ENCODE measurements at regions not wholly inside any gene's neighbourhood (a gene's known extent, or its start where the extent isn't known, plus 50 kb on each side); places are given as distances from the start of the nearest gene placed in this dataset.
A peak's percentile ranks its signal among the peaks of the same experiment; 100 is the strongest.

GRCh38 chr12:24360461-24360860, 411.0 kb upstream of the SOX5 start:
- intact Hi-C loops (cut with DNase I; ENCODE audit: low total_unique reads), result no loop called here
- TF ChIP-seq POLR2A (IDR thresholded peaks at IDR 0.05), result no peak
- Histone ChIP-seq H3K36me3 (no peaks in the 10 kb centered on the region), H3K27ac (no peak overlapping the region), H3K4me1 (peaks cover 0 to 3% (median 0%) of the 10 kb centered on the region in 6 donors), H3K4me3 (no peak overlapping the region), H3K9me3 (no peaks in the 10 kb centered on the region), H3K27me3 (replicated peaks in 1 of 7) (no peaks in the 10 kb centered on the region)
- 61 to 77% (median 72%) methylated on average over 4 of the region's 4 CpGs for WGBS, 5 donors
- DNase-seq, result no peak

DNA sequence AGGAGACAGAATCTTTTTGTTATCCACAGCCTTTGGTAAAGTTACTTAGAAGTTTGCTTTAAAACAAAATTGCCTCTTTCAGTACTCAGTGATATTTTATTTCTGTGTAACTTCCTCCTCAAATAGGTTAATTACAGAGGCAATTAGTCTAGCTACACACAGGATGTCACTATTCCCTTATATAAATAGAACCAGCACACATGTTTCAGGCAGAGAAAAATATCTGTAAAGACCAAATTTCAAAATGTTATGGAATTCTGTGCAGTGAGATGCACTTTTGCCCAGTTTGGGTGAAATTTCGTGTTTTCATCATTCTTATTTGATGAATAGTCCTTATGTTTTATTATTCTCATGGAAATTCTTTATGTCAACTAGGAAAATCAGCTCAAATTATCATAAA, 410.6 kb upstream of the SOX5 start:
- Histone ChIP-seq H3K36me3 (no peaks in the 10 kb centered on the region), H3K27me3 (replicated peaks in 1 of 7) (no peaks in the 10 kb centered on the region), H3K4me1 (peaks cover 0 to 3% (median 0%) of the 10 kb centered on the region in 6 donors), H3K27ac (no peak overlapping the region), H3K9me3 (no peaks in the 10 kb centered on the region), H3K4me3 (no peak overlapping the region)
- intact Hi-C loops (cut with DNase I; ENCODE audit: low total_unique reads), result no loop called here
- WGBS, 5 donors, result 47 to 81% (median 54%) methylated on average over 1 of the region's 1 CpG
- peak in 2 of 11 experiments; percentile 14 for TF ChIP-seq CTCF (IDR thresholded peaks at IDR 0.05 in 8 of 11, conservative IDR thresholded peaks at IDR 0.05 in 3 of 11)
- TF ChIP-seq POLR2AphosphoS5 (IDR thresholded peaks at IDR 0.05), result no peak
- TF ChIP-seq POLR2A (IDR thresholded peaks at IDR 0.05), result no peak
- no peak for DNase-seq

- no peaks in the 10 kb centered on the region for H3K9me3 ChIP-seq
- no peak overlapping the region for H3K4me3 ChIP-seq
- DNase-seq, result no peak
- H3K27me3 ChIP-seq (replicated peaks in 1 of 7), result no peaks in the 10 kb centered on the region
- WGBS, 5 donors, result 67 to 92% (median 75%) methylated on average over 1 of the region's 1 CpG
- no peaks in the 10 kb centered on the region for H3K36me3 ChIP-seq
- intact Hi-C loops (cut with DNase I; ENCODE audit: low total_unique reads), result no loop called here
- TF ChIP-seq CTCF (IDR thresholded peaks at IDR 0.05 in 8 of 11, conservative IDR thresholded peaks at IDR 0.05 in 3 of 11) (no peak), POLR2A (IDR thresholded peaks at IDR 0.05) (no peak), POLR2AphosphoS5 (IDR thresholded peaks at IDR 0.05) (no peak)
- peaks cover 0 to 3% (median 0%) of the 10 kb centered on the region in 6 donors for H3K4me1 ChIP-seq
- no peak overlapping the region for H3K27ac ChIP-seq
Observed at GRCh38 chr12:24359418-24359817, 409.9 kb upstream of the SOX5 start.

DNA sequence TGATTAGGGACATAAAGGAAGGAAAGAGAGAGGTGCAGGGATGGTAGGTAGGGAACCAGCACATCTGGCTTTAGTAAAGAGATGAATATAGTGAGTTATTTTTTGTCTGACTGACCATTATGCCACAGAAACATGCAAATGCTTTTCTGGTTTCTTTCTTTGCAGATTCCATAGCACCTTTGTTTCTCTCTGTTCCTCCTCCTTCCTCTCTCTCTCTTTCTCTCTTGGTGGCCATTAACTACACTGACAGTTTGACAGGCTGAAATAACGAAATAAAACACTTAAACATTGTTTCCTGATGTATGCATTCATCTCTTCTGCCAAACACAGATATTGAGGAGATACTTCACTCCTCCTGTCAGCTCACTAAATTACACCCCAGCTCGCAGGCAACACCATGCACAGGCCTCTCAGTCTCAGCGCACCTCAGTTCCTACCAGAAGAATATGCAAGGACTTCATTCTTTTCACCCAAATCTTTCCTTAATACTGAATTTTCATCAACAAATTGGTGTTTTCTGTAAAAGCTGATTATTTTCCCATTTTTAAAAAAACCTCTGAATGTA, 406.9 kb upstream of the SOX5 start:
- Histone ChIP-seq H3K9me3 (no peaks in the 10 kb centered on the region), H3K27ac (no peak overlapping the region), H3K36me3 (no peaks in the 10 kb centered on the region), H3K27me3 (replicated peaks in 1 of 7) (no peaks in the 10 kb centered on the region), H3K4me3 (no peak overlapping the region), H3K4me1 (peaks cover 0 to 3% (median 0%) of the 10 kb centered on the region in 6 donors)
- DNase-seq, result no peak
- TF ChIP-seq POLR2A (IDR thresholded peaks at IDR 0.05), result no peak
- intact Hi-C loops (cut with DNase I; ENCODE audit: low total_unique reads), result no loop called here
- 64 to 82% (median 75%) methylated on average over 3 of the region's 3 CpGs for WGBS, 5 donors

DNA sequence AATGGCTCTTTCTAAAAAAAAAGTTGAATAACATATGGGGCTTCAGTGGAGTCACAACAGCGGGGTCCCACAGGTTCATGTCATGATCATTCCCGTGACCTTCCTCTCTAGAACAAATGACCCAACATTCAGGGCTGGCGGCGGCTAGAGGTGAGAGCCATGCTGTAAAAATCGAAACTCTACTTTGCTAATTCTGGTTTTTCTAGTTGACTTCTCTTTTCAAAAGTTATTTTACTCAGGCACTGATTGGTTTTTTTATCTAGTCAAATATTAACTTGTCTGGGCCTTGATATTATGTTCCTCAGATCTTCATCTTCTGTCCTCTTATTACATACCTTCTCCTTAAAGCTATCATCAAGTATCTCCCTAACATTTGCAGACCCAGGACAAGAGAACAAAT, 402.9 kb upstream of the SOX5 start:
- H3K4me3 ChIP-seq, result no peak overlapping the region
- H3K36me3 ChIP-seq, result no peaks in the 10 kb centered on the region
- H3K27ac ChIP-seq, result no peak overlapping the region
- no peaks in the 10 kb centered on the region for H3K4me1 ChIP-seq
- intact Hi-C loops (cut with DNase I; ENCODE audit: low total_unique reads), result no loop called here
- no peaks in the 10 kb centered on the region for H3K27me3 ChIP-seq (replicated peaks in 1 of 7)
- 78 to 89% (median 87%) methylated on average over 5 of the region's 5 CpGs for WGBS, 5 donors
- TF ChIP-seq CTCF (IDR thresholded peaks at IDR 0.05 in 8 of 11, conservative IDR thresholded peaks at IDR 0.05 in 3 of 11), result no peak
- DNase-seq, result no peak
- H3K9me3 ChIP-seq, result peaks cover 0 to 5% (median 0%) of the 10 kb centered on the region in 8 donors

Measured in spleen (tissue), 11 donors.